SU-DHL-6 (cell line): ENCODE measurements at regions not wholly inside any gene's neighbourhood (a gene's known extent, or its start where the extent isn't known, plus 50 kb on each side); places are given as distances from the start of the nearest gene placed in this dataset.

Source experiments
- EZH2phosphoT487 ChIP-seq: fragments of 200-600 bp; sonication (generic), shearing (Covaris generic); conservative IDR thresholded peaks from 2 replicates; pipeline ENCODE4 v1.6.1; 2018; ENCODE audit warnings: mild to moderate bottlenecking, antibody characterized with exemption, low read length, moderate library complexity, mixed read lengths
- TF ChIP-seq, protein P1 (sequence below): fragments of 200-600 bp; sonication (generic); IDR thresholded peaks from one replicate; pipeline ENCODE4 v1.5.1; 2017; ENCODE audit warnings: antibody characterized with exemption, mild to moderate bottlenecking, low read length, moderate library complexity; ENCODE audit not compliant: insufficient read depth, poor library complexity, severe bottlenecking

DNA sequence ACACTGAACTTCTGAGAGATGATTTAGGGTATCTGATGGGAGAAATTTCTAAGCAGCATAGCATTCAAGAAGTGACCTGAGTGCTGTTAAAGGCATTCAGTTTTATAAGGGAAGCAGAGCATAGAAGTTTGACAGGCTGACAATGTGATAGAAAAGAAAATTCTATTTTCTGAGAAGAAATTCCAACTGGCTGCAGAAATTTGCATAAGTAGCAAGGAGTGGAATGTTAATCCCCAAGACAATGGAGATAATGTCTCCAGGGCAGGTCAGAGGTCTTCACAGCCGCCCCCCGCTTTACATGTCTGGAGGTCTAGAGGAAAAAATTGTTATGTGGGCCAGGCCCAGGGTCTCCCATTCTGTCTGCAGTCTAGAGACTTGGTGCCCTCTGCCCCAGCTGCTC lies 1361.8 kb upstream of the EYS start:
- TF ChIP-seq, protein P1, sequence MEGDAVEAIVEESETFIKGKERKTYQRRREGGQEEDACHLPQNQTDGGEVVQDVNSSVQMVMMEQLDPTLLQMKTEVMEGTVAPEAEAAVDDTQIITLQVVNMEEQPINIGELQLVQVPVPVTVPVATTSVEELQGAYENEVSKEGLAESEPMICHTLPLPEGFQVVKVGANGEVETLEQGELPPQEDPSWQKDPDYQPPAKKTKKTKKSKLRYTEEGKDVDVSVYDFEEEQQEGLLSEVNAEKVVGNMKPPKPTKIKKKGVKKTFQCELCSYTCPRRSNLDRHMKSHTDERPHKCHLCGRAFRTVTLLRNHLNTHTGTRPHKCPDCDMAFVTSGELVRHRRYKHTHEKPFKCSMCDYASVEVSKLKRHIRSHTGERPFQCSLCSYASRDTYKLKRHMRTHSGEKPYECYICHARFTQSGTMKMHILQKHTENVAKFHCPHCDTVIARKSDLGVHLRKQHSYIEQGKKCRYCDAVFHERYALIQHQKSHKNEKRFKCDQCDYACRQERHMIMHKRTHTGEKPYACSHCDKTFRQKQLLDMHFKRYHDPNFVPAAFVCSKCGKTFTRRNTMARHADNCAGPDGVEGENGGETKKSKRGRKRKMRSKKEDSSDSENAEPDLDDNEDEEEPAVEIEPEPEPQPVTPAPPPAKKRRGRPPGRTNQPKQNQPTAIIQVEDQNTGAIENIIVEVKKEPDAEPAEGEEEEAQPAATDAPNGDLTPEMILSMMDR = no peak
- TF ChIP-seq EZH2phosphoT487 = no peak
